ENCODE measurements at regions not wholly inside any gene's neighbourhood (a gene's known extent, or its start where the extent isn't known, plus 50 kb on each side); places are given as distances from the start of the nearest gene placed in this dataset.
"Not testable (repeated sequence)": the region's sequence is repeated elsewhere in the genome, so short reads cannot be mapped to it uniquely, and the experiment has no call there.

- DNase-seq (no peak), ATAC-seq (no peak)
- intact Hi-C loops (cut with micrococcal nuclease): loop anchor here in 1 of 2 donors (10.0 kb wide), 1 partner anchor 61 kb away; no protein-coding TSS in a partner anchor
- no peaks in the 10 kb centered on the region for H3K27me3 Mint-ChIP-seq
- Histone ChIP-seq H3K4me1 (ENCODE audit: control insufficient read depth in 2 of 2, insufficient read depth in 2 of 2, low read length in 2 of 2) (peaks cover 7 to 16% of the 10 kb centered on the region in 2 donors), H3K9me3 (ENCODE audit: control insufficient read depth in 2 of 3, low read length in 3 of 3) (no peaks in the 10 kb centered on the region), H3K27me3 (ENCODE audit: control insufficient read depth in 2 of 2, insufficient read depth in 2 of 2, low read length in 2 of 2) (no peaks in the 10 kb centered on the region), H3K4me3 (ENCODE audit: low read length) (no peak overlapping the region), H3K27ac (ENCODE audit: low read depth, low read length) (no peak overlapping the region), H3K36me3 (ENCODE audit: control insufficient read depth in 2 of 3, insufficient read depth in 3 of 3, low read length in 3 of 3) (no peaks in the 10 kb centered on the region)
- peaks cover 10 to 30% (median 19%) of the 10 kb centered on the region in 7 donors for H3K4me1 Mint-ChIP-seq
- peaks cover 0 to 4% (median 0%) of the 10 kb centered on the region in 5 donors for H3K36me3 Mint-ChIP-seq
- CTCF ChIA-PET: no interaction called here
- POLR2A ChIA-PET: interaction anchor here (1.0 kb wide), 1 partner anchor 122 kb away, joined by 3 read pairs; no protein-coding TSS in a partner anchor
- H3K4me3 Mint-ChIP-seq: no peak overlapping the region
- H3K9me3 Mint-ChIP-seq: no peaks in the 10 kb centered on the region
- H3K27ac Mint-ChIP-seq: no peak overlapping the region
Observed at GRCh38 chr1:212164095-212164872, 120.9 kb upstream of the PPP2R5A start.

GRCh38 chr1:212166244-212166643 is 119.0 kb upstream of the PPP2R5A start:
- ChIA-PET CTCF (no interaction called here), POLR2A (no interaction called here)
- Histone ChIP-seq H3K27me3 (ENCODE audit: control insufficient read depth in 2 of 2, insufficient read depth in 2 of 2, low read length in 2 of 2) (no peaks in the 10 kb centered on the region), H3K27ac (ENCODE audit: low read depth, low read length) (no peak overlapping the region), H3K4me3 (ENCODE audit: low read length) (no peak overlapping the region), H3K9me3 (ENCODE audit: control insufficient read depth in 2 of 3, low read length in 3 of 3) (no peaks in the 10 kb centered on the region), H3K4me1 (ENCODE audit: control insufficient read depth in 2 of 2, insufficient read depth in 2 of 2, low read length in 2 of 2) (peaks cover 4 to 13% of the 10 kb centered on the region in 2 donors), H3K36me3 (ENCODE audit: control insufficient read depth in 2 of 3, insufficient read depth in 3 of 3, low read length in 3 of 3) (no peaks in the 10 kb centered on the region)
- no peaks in the 10 kb centered on the region for H3K9me3 Mint-ChIP-seq
- H3K4me1 Mint-ChIP-seq: peaks cover 7 to 20% (median 15%) of the 10 kb centered on the region in 7 donors
- ATAC-seq: no peak
- no peak overlapping the region for H3K4me3 Mint-ChIP-seq
- H3K36me3 Mint-ChIP-seq: peaks cover 0 to 3% (median 0%) of the 10 kb centered on the region in 5 donors
- no peak overlapping the region for H3K27ac Mint-ChIP-seq
- intact Hi-C loops (cut with micrococcal nuclease): loop anchor here in 1 of 2 donors (10.0 kb wide), 1 partner anchor 59 kb away; no protein-coding TSS in a partner anchor
- no peaks in the 10 kb centered on the region for H3K27me3 Mint-ChIP-seq
- DNase-seq: no peak

GRCh38 chr1:212166644-212167043 is 118.6 kb upstream of the PPP2R5A start:
- peaks cover 4 to 13% of the 10 kb centered on the region in 2 donors for H3K4me1 ChIP-seq (ENCODE audit: control insufficient read depth in 2 of 2, insufficient read depth in 2 of 2, low read length in 2 of 2)
- intact Hi-C loops (cut with micrococcal nuclease): loop anchor here in 1 of 2 donors (10.0 kb wide), 1 partner anchor 58 kb away; no protein-coding TSS in a partner anchor
- Mint-ChIP-seq H3K4me1 (peaks cover 7 to 16% (median 12%) of the 10 kb centered on the region in 7 donors), H3K36me3 (peaks cover 0 to 3% (median 0%) of the 10 kb centered on the region in 5 donors), H3K27ac (no peak overlapping the region), H3K27me3 (no peaks in the 10 kb centered on the region), H3K9me3 (no peaks in the 10 kb centered on the region), H3K4me3 (no peak overlapping the region)
- no peaks in the 10 kb centered on the region for H3K9me3 ChIP-seq (ENCODE audit: control insufficient read depth in 2 of 3, low read length in 3 of 3)
- no peak overlapping the region for H3K4me3 ChIP-seq (ENCODE audit: low read length)
- H3K27me3 ChIP-seq (ENCODE audit: control insufficient read depth in 2 of 2, insufficient read depth in 2 of 2, low read length in 2 of 2): no peaks in the 10 kb centered on the region
- no peaks in the 10 kb centered on the region for H3K36me3 ChIP-seq (ENCODE audit: control insufficient read depth in 2 of 3, insufficient read depth in 3 of 3, low read length in 3 of 3)
- no peak overlapping the region for H3K27ac ChIP-seq (ENCODE audit: low read depth, low read length)
- POLR2A ChIA-PET: no interaction called here
- CTCF ChIA-PET: no interaction called here
- ATAC-seq: no peak
- DNase-seq: no peak

- peaks cover 0 to 3% (median 0%) of the 10 kb centered on the region in 5 donors for H3K36me3 Mint-ChIP-seq
- no peaks in the 10 kb centered on the region for H3K27me3 ChIP-seq (ENCODE audit: control insufficient read depth in 2 of 2, insufficient read depth in 2 of 2, low read length in 2 of 2)
Observed at GRCh38 chr1:212167098-212167497, 118.1 kb upstream of the PPP2R5A start.

GRCh38 chr1:212173567-212173966 is 111.6 kb upstream of the PPP2R5A start:
- H3K4me1 Mint-ChIP-seq: peaks cover 0 to 7% (median 0%) of the 10 kb centered on the region in 7 donors
- intact Hi-C loops (cut with micrococcal nuclease): no loop called here

More at GRCh38 chr1:212167098-212167497, 118.1 kb upstream of the PPP2R5A start:
- Mint-ChIP-seq H3K4me1 (peaks cover 6 to 12% (median 8%) of the 10 kb centered on the region in 7 donors), H3K4me3 (no peak overlapping the region), H3K9me3 (no peaks in the 10 kb centered on the region), H3K27ac (no peak overlapping the region), H3K27me3 (no peaks in the 10 kb centered on the region)
- ATAC-seq (peak; percentile 76), DNase-seq (no peak)
- no peaks in the 10 kb centered on the region for H3K36me3 ChIP-seq (ENCODE audit: control insufficient read depth in 2 of 3, insufficient read depth in 3 of 3, low read length in 3 of 3)
- intact Hi-C loops (cut with micrococcal nuclease): loop anchor here in 1 of 2 donors (10.0 kb wide), 1 partner anchor 58 kb away; no protein-coding TSS in a partner anchor
- peaks cover 4 to 13% of the 10 kb centered on the region in 2 donors for H3K4me1 ChIP-seq (ENCODE audit: control insufficient read depth in 2 of 2, insufficient read depth in 2 of 2, low read length in 2 of 2)
- ChIA-PET POLR2A (no interaction called here), CTCF (no interaction called here)
- no peak overlapping the region for H3K27ac ChIP-seq (ENCODE audit: low read depth, low read length)
- H3K9me3 ChIP-seq (ENCODE audit: control insufficient read depth in 2 of 3, low read length in 3 of 3): no peaks in the 10 kb centered on the region
- no peak overlapping the region for H3K4me3 ChIP-seq (ENCODE audit: low read length)

GRCh38 chr1:212174295-212174694 is 110.9 kb upstream of the PPP2R5A start:
- H3K4me3 Mint-ChIP-seq; H3K4me3 ChIP-seq (ENCODE audit: low read length); H3K27ac Mint-ChIP-seq; H3K27me3 ChIP-seq (ENCODE audit: control insufficient read depth in 2 of 2, insufficient read depth in 2 of 2, low read length in 2 of 2); H3K36me3 ChIP-seq (ENCODE audit: control insufficient read depth in 2 of 3, insufficient read depth in 3 of 3, low read length in 3 of 3); CTCF ChIA-PET; H3K9me3 Mint-ChIP-seq; H3K27me3 Mint-ChIP-seq; H3K36me3 Mint-ChIP-seq; H3K27ac ChIP-seq (ENCODE audit: low read depth, low read length); H3K4me1 ChIP-seq (ENCODE audit: control insufficient read depth in 2 of 2, insufficient read depth in 2 of 2, low read length in 2 of 2); POLR2A ChIA-PET; intact Hi-C loops (cut with micrococcal nuclease); H3K4me1 Mint-ChIP-seq; DNase-seq; ATAC-seq; H3K9me3 ChIP-seq (ENCODE audit: control insufficient read depth in 2 of 3, low read length in 3 of 3): not testable (repeated sequence)

More at GRCh38 chr1:212173567-212173966, 111.6 kb upstream of the PPP2R5A start:
- Histone ChIP-seq H3K4me3 (ENCODE audit: low read length) (no peak overlapping the region), H3K36me3 (ENCODE audit: control insufficient read depth in 2 of 3, insufficient read depth in 3 of 3, low read length in 3 of 3) (no peaks in the 10 kb centered on the region), H3K9me3 (ENCODE audit: control insufficient read depth in 2 of 3, low read length in 3 of 3) (no peaks in the 10 kb centered on the region), H3K27ac (ENCODE audit: low read depth, low read length) (no peak overlapping the region), H3K4me1 (ENCODE audit: control insufficient read depth in 2 of 2, insufficient read depth in 2 of 2, low read length in 2 of 2) (no peaks in the 10 kb centered on the region), H3K27me3 (ENCODE audit: control insufficient read depth in 2 of 2, insufficient read depth in 2 of 2, low read length in 2 of 2) (no peaks in the 10 kb centered on the region)
- DNase-seq (no peak), ATAC-seq (no peak)
- no peaks in the 10 kb centered on the region for H3K9me3 Mint-ChIP-seq
- H3K27me3 Mint-ChIP-seq: no peaks in the 10 kb centered on the region
- no peak overlapping the region for H3K4me3 Mint-ChIP-seq
- CTCF ChIA-PET: no interaction called here
- no peak overlapping the region for H3K27ac Mint-ChIP-seq
- peaks cover 0 to 5% (median 0%) of the 10 kb centered on the region in 5 donors for H3K36me3 Mint-ChIP-seq
- POLR2A ChIA-PET: no interaction called here

GRCh38 chr1:212177542-212177941 is 107.7 kb upstream of the PPP2R5A start:
- H3K36me3 Mint-ChIP-seq: peaks cover 0 to 4% (median 0%) of the 10 kb centered on the region in 5 donors
- Histone ChIP-seq H3K4me3 (ENCODE audit: low read length) (no peak overlapping the region), H3K27me3 (ENCODE audit: control insufficient read depth in 2 of 2, insufficient read depth in 2 of 2, low read length in 2 of 2) (no peaks in the 10 kb centered on the region), H3K36me3 (ENCODE audit: control insufficient read depth in 2 of 3, insufficient read depth in 3 of 3, low read length in 3 of 3) (no peaks in the 10 kb centered on the region), H3K27ac (ENCODE audit: low read depth, low read length) (no peak overlapping the region), H3K9me3 (ENCODE audit: control insufficient read depth in 2 of 3, low read length in 3 of 3) (no peaks in the 10 kb centered on the region), H3K4me1 (ENCODE audit: control insufficient read depth in 2 of 2, insufficient read depth in 2 of 2, low read length in 2 of 2) (no peaks in the 10 kb centered on the region)
- H3K27me3 Mint-ChIP-seq: no peaks in the 10 kb centered on the region
- H3K4me1 Mint-ChIP-seq: peaks cover 0 to 7% (median 3%) of the 10 kb centered on the region in 7 donors
- intact Hi-C loops (cut with micrococcal nuclease): no loop called here
- POLR2A ChIA-PET: no interaction called here
- H3K9me3 Mint-ChIP-seq: no peaks in the 10 kb centered on the region
- CTCF ChIA-PET: no interaction called here
- no peak overlapping the region for H3K4me3 Mint-ChIP-seq
- DNase-seq (no peak), ATAC-seq (no peak)
- H3K27ac Mint-ChIP-seq: peak overlapping the region in 1 of 9 donors; percentile 61

Measured in naive thymus-derived CD4-positive, alpha-beta T cell (primary cell).